Peyer's patch (tissue), 4 donors: ENCODE measurements at regions not wholly inside any gene's neighbourhood (a gene's known extent, or its start where the extent isn't known, plus 50 kb on each side); places are given as distances from the start of the nearest gene placed in this dataset.

Experiments
- DNase-seq, 3 donors: peaks; one replicate each; pipeline ENCODE4 v3.0.0-alpha.2; 2017 to 2019
- H3K27ac ChIP-seq, 4 donors: fragments of 200-600 bp; sonication (generic); one replicate each; pipeline ENCODE4 v1.5.1; 2016 to 2019
- H3K27me3 ChIP-seq, 2 donors: fragments of 200-600 bp; sonication (generic); one replicate each; pipeline ENCODE4 v1.5.1; 2019
- H3K36me3 ChIP-seq, 3 donors: fragments of 200-600 bp; sonication (generic); one replicate each; pipeline ENCODE4 v1.5.1; 2016 to 2019
- H3K4me1 ChIP-seq, 4 donors: fragments of 200-600 bp; sonication (generic); one replicate each; pipeline ENCODE4 v1.5.1; 2016 to 2019
- H3K4me3 ChIP-seq, 4 donors: fragments of 200-600 bp; sonication (generic); 1 replicate in 3 of 4; 2 replicates in 1 of 4; pipeline ENCODE4 v1.5.1; 2016 to 2019; ENCODE audit warnings: mild to moderate bottlenecking in 1 of 4
- H3K9me3 ChIP-seq, 4 donors: fragments of 200-600 bp; sonication (generic); one replicate each; pipeline ENCODE4 v1.5.1; 2016 to 2019; ENCODE audit warnings: mild to moderate bottlenecking in 1 of 4
- POLR2A ChIP-seq, 2 donors: fragments of 450-650 bp; IDR thresholded peaks; one replicate each; pipeline ENCODE4 v1.5.1; 2017; ENCODE audit warnings: antibody characterized with exemption in 2 of 2, mild to moderate bottlenecking in 2 of 2, moderate library complexity in 2 of 2
- TF ChIP-seq, protein P1 (sequence below), 6 experiments: fragments of 450-650 bp in 4 of 6; fragments of 200-600 bp in 2 of 6; sonication (generic) in 1 of 6; IDR thresholded peaks; one replicate each; pipeline ENCODE4 v1.5.1; 2017 to 2019; ENCODE audit warnings: antibody characterized with exemption in 6 of 6, mild to moderate bottlenecking in 3 of 6, moderate library complexity in 1 of 6

- DNase-seq: no peak
- H3K27me3 ChIP-seq: no peaks in the 10 kb centered on the region
- no peaks in the 10 kb centered on the region for H3K4me1 ChIP-seq
- no peak overlapping the region for H3K4me3 ChIP-seq
- H3K9me3 ChIP-seq: no peaks in the 10 kb centered on the region
- H3K36me3 ChIP-seq: no peaks in the 10 kb centered on the region
- TF ChIP-seq POLR2A (IDR thresholded peaks at IDR 0.05): no peak
- TF ChIP-seq, protein P1, sequence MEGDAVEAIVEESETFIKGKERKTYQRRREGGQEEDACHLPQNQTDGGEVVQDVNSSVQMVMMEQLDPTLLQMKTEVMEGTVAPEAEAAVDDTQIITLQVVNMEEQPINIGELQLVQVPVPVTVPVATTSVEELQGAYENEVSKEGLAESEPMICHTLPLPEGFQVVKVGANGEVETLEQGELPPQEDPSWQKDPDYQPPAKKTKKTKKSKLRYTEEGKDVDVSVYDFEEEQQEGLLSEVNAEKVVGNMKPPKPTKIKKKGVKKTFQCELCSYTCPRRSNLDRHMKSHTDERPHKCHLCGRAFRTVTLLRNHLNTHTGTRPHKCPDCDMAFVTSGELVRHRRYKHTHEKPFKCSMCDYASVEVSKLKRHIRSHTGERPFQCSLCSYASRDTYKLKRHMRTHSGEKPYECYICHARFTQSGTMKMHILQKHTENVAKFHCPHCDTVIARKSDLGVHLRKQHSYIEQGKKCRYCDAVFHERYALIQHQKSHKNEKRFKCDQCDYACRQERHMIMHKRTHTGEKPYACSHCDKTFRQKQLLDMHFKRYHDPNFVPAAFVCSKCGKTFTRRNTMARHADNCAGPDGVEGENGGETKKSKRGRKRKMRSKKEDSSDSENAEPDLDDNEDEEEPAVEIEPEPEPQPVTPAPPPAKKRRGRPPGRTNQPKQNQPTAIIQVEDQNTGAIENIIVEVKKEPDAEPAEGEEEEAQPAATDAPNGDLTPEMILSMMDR (IDR thresholded peaks at IDR 0.05): no peak
- H3K27ac ChIP-seq: no peak overlapping the region
Measured at GRCh38 chr10:89079961-89080360, 89.4 kb downstream of the FAS start.

DNA sequence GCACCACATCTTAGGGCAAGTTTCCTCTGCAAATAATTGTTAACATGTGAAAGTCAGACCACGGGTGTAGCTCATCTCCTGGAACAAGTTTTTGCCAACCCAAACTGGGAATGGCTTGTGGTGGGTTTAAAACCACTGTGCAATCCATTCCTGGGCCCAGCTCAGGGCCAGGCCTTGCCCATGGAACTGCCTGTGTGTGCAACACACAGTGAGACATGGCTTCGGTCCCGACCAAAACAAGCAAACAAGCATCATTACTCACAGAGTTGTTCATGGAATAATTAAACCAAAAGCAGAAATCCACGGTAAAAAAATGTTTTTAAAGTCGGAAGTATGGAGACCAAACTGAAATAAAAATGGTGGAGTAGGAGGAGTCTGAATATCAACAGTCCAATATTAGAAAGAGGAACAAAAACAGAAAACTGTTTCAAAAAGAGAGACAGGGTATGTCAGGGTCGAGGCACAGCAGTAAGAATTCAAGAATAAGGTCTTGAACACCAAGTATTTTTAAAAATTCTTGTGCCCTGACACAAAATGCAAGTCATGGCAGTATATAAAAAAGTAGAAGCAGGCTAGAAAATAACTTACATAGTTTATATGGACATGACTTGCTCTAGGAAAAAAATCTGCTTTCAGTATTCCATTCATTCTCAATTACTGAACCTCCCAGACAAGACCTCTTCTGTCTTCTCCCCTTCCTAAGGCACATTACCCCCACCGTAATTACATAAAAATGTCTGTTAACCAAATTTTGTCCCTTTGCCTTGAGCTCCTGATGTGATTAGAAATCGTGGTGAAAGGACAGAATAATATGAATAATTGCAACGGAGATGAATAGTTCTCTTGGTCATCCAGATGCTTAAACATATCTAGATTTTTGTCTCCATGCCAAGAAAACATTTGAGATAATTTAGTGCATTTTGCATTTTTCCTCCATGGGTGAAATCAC, 88.4 kb downstream of the FAS start:
- TF ChIP-seq, protein P1 (IDR thresholded peaks at IDR 0.05): no peak
- TF ChIP-seq POLR2A (IDR thresholded peaks at IDR 0.05): no peak
- no peaks in the 10 kb centered on the region for H3K27me3 ChIP-seq

DNA sequence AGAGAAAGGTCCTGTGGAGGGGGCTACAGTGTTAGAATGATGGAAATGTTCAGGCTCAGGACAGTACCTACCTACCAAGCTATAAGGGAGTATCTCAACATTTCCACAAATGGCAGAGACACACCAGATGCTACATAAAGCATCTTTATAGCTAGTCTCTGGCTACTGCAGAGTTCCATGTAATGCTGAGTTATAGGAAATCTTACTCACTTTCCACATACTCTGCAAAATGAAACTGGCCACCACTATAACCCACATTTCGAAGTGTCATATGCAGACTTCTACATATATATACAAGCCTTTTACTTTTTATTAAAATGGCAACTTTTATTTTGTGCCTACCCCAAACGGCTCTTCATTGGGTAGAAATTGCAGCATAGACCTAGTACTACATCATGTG, 85.5 kb downstream of the FAS start:
- no peak for DNase-seq
- Histone ChIP-seq H3K27me3 (no peaks in the 10 kb centered on the region), H3K36me3 (no peaks in the 10 kb centered on the region), H3K9me3 (no peaks in the 10 kb centered on the region), H3K27ac (no peak overlapping the region), H3K4me3 (no peak overlapping the region), H3K4me1 (no peaks in the 10 kb centered on the region)
- TF ChIP-seq, protein P1 (IDR thresholded peaks at IDR 0.05): no peak
- TF ChIP-seq POLR2A (IDR thresholded peaks at IDR 0.05): no peak

More for the DNA sequence above, 88.4 kb downstream of the FAS start:
- Histone ChIP-seq H3K27ac (no peak overlapping the region), H3K36me3 (no peaks in the 10 kb centered on the region), H3K4me1 (no peaks in the 10 kb centered on the region), H3K9me3 (no peaks in the 10 kb centered on the region), H3K4me3 (no peak overlapping the region)
- DNase-seq: no peak

- no peak overlapping the region for H3K4me3 ChIP-seq
- no peaks in the 10 kb centered on the region for H3K4me1 ChIP-seq
- H3K27ac ChIP-seq: no peak overlapping the region
- no peaks in the 10 kb centered on the region for H3K27me3 ChIP-seq
- no peak for DNase-seq
- TF ChIP-seq, protein P1 (IDR thresholded peaks at IDR 0.05): no peak
- TF ChIP-seq POLR2A (IDR thresholded peaks at IDR 0.05): no peak
- H3K9me3 ChIP-seq: no peaks in the 10 kb centered on the region
- H3K36me3 ChIP-seq: no peaks in the 10 kb centered on the region
Measured at GRCh38 chr10:89075631-89076030, 85.0 kb downstream of the FAS start.

DNA sequence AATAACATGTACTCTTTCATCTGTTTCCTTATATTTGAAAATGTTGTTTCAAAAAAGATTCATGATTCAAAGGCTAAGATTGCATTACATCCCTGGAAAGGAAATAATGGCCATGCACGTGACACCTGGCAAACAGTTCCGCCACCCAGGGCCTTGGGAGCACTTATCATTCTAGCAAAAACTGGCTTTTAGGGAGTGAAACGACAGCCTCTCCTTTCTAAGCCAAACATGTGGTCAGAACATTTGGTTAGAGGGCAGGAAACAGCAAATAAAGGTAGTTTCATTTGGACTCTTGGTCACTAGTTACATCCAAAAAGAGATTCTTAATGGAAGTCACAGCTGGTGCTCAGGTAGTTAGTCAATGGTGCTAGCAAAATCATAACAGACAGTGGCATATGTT, 83.5 kb downstream of the FAS start:
- no peaks in the 10 kb centered on the region for H3K4me1 ChIP-seq
- TF ChIP-seq, protein P1 (IDR thresholded peaks at IDR 0.05): no peak
- no peaks in the 10 kb centered on the region for H3K27me3 ChIP-seq
- H3K36me3 ChIP-seq: no peaks in the 10 kb centered on the region
- H3K27ac ChIP-seq: peak overlapping the region in 1 of 4 donors; percentile 2
- peak in 1 of 3 donors; percentile 58 for DNase-seq
- no peaks in the 10 kb centered on the region for H3K9me3 ChIP-seq
- no peak overlapping the region for H3K4me3 ChIP-seq
